ENCODE measurements at regions not wholly inside any gene's neighbourhood (a gene's known extent, or its start where the extent isn't known, plus 50 kb on each side); places are given as distances from the start of the nearest gene placed in this dataset.

DNA sequence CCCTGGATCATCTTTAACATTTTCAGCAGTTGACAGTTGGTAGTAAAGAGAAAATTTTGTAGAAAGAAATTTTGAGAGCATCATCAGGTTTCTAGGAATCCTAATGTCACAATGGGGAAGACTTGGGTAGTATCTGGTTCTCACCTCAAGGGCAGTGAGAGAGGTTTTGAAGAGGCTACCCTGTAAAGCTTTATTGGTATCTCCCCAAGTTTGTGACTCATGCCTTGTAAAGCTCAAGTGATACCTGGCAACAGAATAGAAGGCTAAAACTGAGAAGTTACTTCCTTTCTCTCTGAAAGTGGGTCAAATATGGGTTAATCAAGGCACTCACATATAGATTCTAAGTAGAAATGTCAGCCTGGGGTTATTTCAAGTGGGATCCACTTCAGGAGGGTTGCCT is 196.4 kb downstream of the SUCNR1 start:
- TF ChIP-seq, protein P1, sequence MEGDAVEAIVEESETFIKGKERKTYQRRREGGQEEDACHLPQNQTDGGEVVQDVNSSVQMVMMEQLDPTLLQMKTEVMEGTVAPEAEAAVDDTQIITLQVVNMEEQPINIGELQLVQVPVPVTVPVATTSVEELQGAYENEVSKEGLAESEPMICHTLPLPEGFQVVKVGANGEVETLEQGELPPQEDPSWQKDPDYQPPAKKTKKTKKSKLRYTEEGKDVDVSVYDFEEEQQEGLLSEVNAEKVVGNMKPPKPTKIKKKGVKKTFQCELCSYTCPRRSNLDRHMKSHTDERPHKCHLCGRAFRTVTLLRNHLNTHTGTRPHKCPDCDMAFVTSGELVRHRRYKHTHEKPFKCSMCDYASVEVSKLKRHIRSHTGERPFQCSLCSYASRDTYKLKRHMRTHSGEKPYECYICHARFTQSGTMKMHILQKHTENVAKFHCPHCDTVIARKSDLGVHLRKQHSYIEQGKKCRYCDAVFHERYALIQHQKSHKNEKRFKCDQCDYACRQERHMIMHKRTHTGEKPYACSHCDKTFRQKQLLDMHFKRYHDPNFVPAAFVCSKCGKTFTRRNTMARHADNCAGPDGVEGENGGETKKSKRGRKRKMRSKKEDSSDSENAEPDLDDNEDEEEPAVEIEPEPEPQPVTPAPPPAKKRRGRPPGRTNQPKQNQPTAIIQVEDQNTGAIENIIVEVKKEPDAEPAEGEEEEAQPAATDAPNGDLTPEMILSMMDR (IDR thresholded peaks at IDR 0.05; ENCODE audit: insufficient read depth, low read depth, low read length) = no peak
- CTCF ChIA-PET = interaction anchor here (1.3 kb wide), 1 partner anchor 374 kb away, joined by 3 read pairs; no protein-coding TSS in a partner anchor
- Histone ChIP-seq H3K36me3 (ENCODE audit: control insufficient read depth, insufficient read depth, low read length) (no peaks in the 10 kb centered on the region), H3K27me3 (ENCODE audit: control insufficient read depth, insufficient read depth, low read length) (no peaks in the 10 kb centered on the region), H3K4me3 (ENCODE audit: low read depth, low read length) (no peak overlapping the region)
- POLR2A ChIA-PET = no interaction called here
- DNase-seq (ENCODE audit: low read depth) = no peak

DNA sequence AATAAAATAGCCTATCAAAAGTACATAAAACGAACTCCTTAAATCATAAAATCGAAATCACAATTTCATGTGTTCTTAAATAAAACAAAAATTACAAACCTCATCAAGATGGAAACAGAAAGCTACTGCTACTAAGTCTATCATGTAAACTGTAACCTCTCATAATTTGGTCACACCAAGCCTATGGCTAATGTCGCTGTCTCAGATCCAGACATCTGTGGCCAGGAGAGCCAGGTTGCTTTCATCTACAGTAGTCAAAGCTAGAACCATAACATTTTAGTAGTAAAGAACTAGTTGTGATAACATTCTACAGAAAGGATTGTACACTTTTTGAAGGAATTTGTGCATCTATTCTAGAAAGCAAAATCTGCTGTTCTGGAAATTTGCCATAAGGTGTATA is 197.4 kb upstream of the MBNL1 start:
- Histone ChIP-seq H3K27me3 (ENCODE audit: control insufficient read depth, insufficient read depth, low read length) (no peaks in the 10 kb centered on the region), H3K36me3 (ENCODE audit: control insufficient read depth, insufficient read depth, low read length) (no peaks in the 10 kb centered on the region), H3K4me3 (ENCODE audit: low read depth, low read length) (no peak overlapping the region)
- TF ChIP-seq, protein P1 (IDR thresholded peaks at IDR 0.05; ENCODE audit: insufficient read depth, low read depth, low read length) = no peak
- DNase-seq (ENCODE audit: low read depth) = no peak
- CTCF ChIA-PET = interaction anchor here (0.7 to 2.9 kb wide), 17 partner anchors 9 to 503 kb away, joined by 3 to 25 read pairs (median 5); no protein-coding TSS in a partner anchor
- POLR2A ChIA-PET = no interaction called here

DNA sequence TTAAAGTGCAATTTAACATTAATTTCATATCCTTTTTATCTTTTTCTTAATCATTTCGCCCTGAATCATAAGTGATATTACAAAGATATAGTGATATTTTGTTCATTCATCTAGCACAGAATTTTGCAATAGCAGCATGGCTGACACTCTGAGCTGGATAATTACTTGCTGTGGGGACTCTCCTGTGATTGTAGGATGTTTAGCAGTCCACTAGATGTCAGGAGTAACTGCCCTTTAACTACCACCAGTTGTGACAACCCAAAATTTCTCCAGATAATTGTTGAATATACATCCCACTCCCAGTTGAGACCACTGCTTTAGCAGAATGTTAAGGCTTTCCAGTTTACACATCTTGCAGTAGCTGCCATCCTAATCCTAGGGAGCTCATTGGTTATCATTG is 196.8 kb upstream of the MBNL1 start:
- POLR2A ChIA-PET = no interaction called here
- CTCF ChIA-PET = interaction anchor here (0.7 to 2.9 kb wide), 22 partner anchors 9 to 503 kb away, joined by 3 to 25 read pairs (median 4); no protein-coding TSS in a partner anchor

DNA sequence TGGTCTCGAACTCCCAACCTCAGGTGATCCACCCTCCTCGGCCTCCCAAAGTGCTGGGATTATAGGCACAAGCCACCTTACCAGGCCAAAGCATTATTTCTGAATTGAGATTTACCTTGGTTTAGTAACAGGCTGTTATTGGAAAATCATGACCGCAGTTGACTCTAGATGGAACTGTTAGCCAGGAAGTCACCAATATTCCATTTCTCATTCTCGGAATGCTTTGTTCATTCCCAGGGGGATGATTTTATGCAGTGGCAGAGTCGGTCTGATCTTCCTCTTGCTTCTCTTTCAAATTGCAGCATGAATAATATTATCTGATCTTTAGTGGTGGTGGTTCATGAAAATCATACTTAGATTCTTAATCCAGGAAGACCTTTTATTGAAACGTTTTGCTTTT is 195.5 kb upstream of the MBNL1 start:
- TF ChIP-seq, protein P1 (IDR thresholded peaks at IDR 0.05; ENCODE audit: insufficient read depth, low read depth, low read length) = peak; percentile 5; the same call in 1 of the 2 replicates
- ChIA-PET POLR2A (no interaction called here), CTCF (interaction anchor here (0.6 to 2.9 kb wide), 11 partner anchors 9 to 502 kb away, joined by 3 to 25 read pairs (median 5); no protein-coding TSS in a partner anchor)
- DNase-seq (ENCODE audit: low read depth) = no peak
- H3K36me3 ChIP-seq (ENCODE audit: control insufficient read depth, insufficient read depth, low read length) = no peaks in the 10 kb centered on the region
- H3K27me3 ChIP-seq (ENCODE audit: control insufficient read depth, insufficient read depth, low read length) = no peaks in the 10 kb centered on the region
- H3K4me3 ChIP-seq (ENCODE audit: low read depth, low read length) = no peak overlapping the region

More for the DNA sequence above, 196.8 kb upstream of the MBNL1 start:
- no peaks in the 10 kb centered on the region for H3K36me3 ChIP-seq (ENCODE audit: control insufficient read depth, insufficient read depth, low read length)
- H3K27me3 ChIP-seq (ENCODE audit: control insufficient read depth, insufficient read depth, low read length) = no peaks in the 10 kb centered on the region
- TF ChIP-seq, protein P1 (IDR thresholded peaks at IDR 0.05; ENCODE audit: insufficient read depth, low read depth, low read length) = peak; percentile 54
- no peak overlapping the region for H3K4me3 ChIP-seq (ENCODE audit: low read depth, low read length)
- DNase-seq (ENCODE audit: low read depth) = no peak

DNA sequence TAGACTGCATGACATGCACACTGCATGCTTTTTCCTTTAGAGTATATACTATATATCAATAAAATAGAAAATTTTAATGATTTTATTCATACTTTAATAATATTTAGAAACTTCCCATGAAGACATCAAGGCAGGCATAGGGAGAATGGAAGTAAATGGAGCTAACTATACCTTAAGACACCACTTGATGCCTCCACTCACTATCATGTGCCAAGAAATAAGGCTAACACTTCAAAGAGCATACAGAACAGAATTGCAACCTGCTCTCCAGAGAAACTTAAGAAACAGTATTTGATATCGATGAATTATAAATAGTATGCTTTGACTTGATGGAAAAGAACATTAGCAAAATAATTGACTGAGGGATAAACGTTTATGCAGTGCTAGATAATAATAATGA is 192.6 kb upstream of the MBNL1 start:
- Histone ChIP-seq H3K36me3 (ENCODE audit: control insufficient read depth, insufficient read depth, low read length) (no peaks in the 10 kb centered on the region), H3K4me3 (ENCODE audit: low read depth, low read length) (no peak overlapping the region), H3K27me3 (ENCODE audit: control insufficient read depth, insufficient read depth, low read length) (no peaks in the 10 kb centered on the region)
- ChIA-PET CTCF (interaction anchor here (1.1 kb wide), 1 partner anchor 396 kb away, joined by 4 read pairs; no protein-coding TSS in a partner anchor), POLR2A (interaction anchor here (0.6 kb wide), 1 partner anchor 192 kb away, joined by 5 read pairs; the partner anchor contains the start of gene MBNL1)
- DNase-seq (ENCODE audit: low read depth) = no peak
- TF ChIP-seq, protein P1 (IDR thresholded peaks at IDR 0.05; ENCODE audit: insufficient read depth, low read depth, low read length) = no peak; the same call in 1 of the 2 replicates

Measured in BJ (cell line).